IMR-90 (cell line): ENCODE measurements at regions not wholly inside any gene's neighbourhood (a gene's known extent, or its start where the extent isn't known, plus 50 kb on each side); places are given as distances from the start of the nearest gene placed in this dataset.

Experiments
- ATAC-seq: fragments of 200-7000 bp; cut with Tn5 transposase; 2 replicates; pipeline ENCODE4 v1.9.1; 2020; ENCODE audit warnings: low read depth, mild to moderate bottlenecking, moderate library complexity
- BruUV-seq: library from RNA; stranded (reverse); fragments of 400-500 nt; replicated peaks from 2 replicates; lab custom pipeline; 2021; lab: Mats Ljungman, UMichigan
- CTCF ChIA-PET: fragments of 300-600 bp; formaldehyde crosslinking; extraction: SDS; loops from one replicate; lab custom pipeline; 2021; ENCODE audit warnings: antibody characterized with exemption; lab: Yijun Ruan, JAX
- POLR2A ChIA-PET: fragments of 300-600 bp; sonication (Branson Sonifier 250); formaldehyde crosslinking; loops from one replicate; lab custom pipeline; 2022; ENCODE audit warnings: antibody characterized with exemption; ENCODE audit not compliant: unreplicated experiment; lab: Charles Lee
- DNase-seq: peaks from one replicate; pipeline ENCODE4 v3.0.0; 2013
- H2AFZ ChIP-seq: replicated peaks from 2 replicates; pipeline ENCODE3; 2013; ENCODE audit warnings: low read length, mild to moderate bottlenecking; ENCODE audit not compliant: poor library complexity
- H2AK5ac ChIP-seq: 2 replicates; pipeline ENCODE4 v1.6.1; 2013; ENCODE audit warnings: low read depth, low read length, inconsistent platforms
- H2AK9ac ChIP-seq: replicated peaks from 2 replicates; pipeline ENCODE3; 2013; ENCODE audit warnings: mild to moderate bottlenecking, low read depth, low read length, moderate library complexity; ENCODE audit not compliant: poor library complexity
- H2BK120ac ChIP-seq: 2 replicates; pipeline ENCODE4 v1.6.1; 2013; ENCODE audit warnings: low read depth, low read length, inconsistent platforms
- H2BK15ac ChIP-seq: 3 replicates; pipeline ENCODE4 v1.6.1; 2013; ENCODE audit warnings: low read depth, low read length, inconsistent platforms
- H2BK20ac ChIP-seq: 2 replicates; pipeline ENCODE4 v1.6.1; 2013; ENCODE audit warnings: low read depth, mild to moderate bottlenecking, inconsistent platforms, low read length, moderate library complexity
- H2BK5ac ChIP-seq: 2 replicates; pipeline ENCODE4 v1.6.1; 2013; ENCODE audit warnings: mild to moderate bottlenecking, low read depth, low read length, inconsistent platforms; ENCODE audit not compliant: poor library complexity, severe bottlenecking
- H3K14ac ChIP-seq: replicated peaks from 2 replicates; pipeline ENCODE4 v1.6.1; 2013; ENCODE audit warnings: low read depth, low read length, inconsistent platforms
- H3K18ac ChIP-seq: 2 replicates; pipeline ENCODE4 v1.6.1; 2013; ENCODE audit warnings: low read depth, low read length, control low read depth
- H3K23ac ChIP-seq: 2 replicates; pipeline ENCODE4 v1.6.1; 2013; ENCODE audit warnings: low read depth, low read length, inconsistent platforms
- H3K27ac ChIP-seq: 2 replicates; pipeline ENCODE4 v1.5.1; 2013; ENCODE audit warnings: mild to moderate bottlenecking, control low read depth, low read length; ENCODE audit not compliant: insufficient read depth
- H3K27me3 ChIP-seq: 2 replicates; pipeline ENCODE4 v1.6.1; 2013; ENCODE audit warnings: low read length; ENCODE audit not compliant: control insufficient read depth, insufficient read depth
- H3K36me3 ChIP-seq: 2 replicates; pipeline ENCODE4 v1.6.1; 2013; ENCODE audit warnings: low read length, mixed read lengths; ENCODE audit not compliant: control insufficient read depth, insufficient read depth
- H3K4ac ChIP-seq: 2 replicates; pipeline ENCODE4 v1.6.1; 2013; ENCODE audit warnings: low read depth, low read length, inconsistent platforms
- H3K4me1 ChIP-seq: 2 replicates; pipeline ENCODE4 v1.6.1; 2013; ENCODE audit warnings: low read length, mixed read lengths; ENCODE audit not compliant: control insufficient read depth, insufficient read depth
- H3K4me2 ChIP-seq: 2 replicates; pipeline ENCODE4 v1.6.1; 2013; ENCODE audit warnings: low read depth, mild to moderate bottlenecking, control low read depth, low read length, moderate library complexity
- H3K4me3 ChIP-seq: 2 replicates; pipeline ENCODE4 v1.5.1; 2013; ENCODE audit warnings: low read depth, mild to moderate bottlenecking, control low read depth, low read length, moderate library complexity; ENCODE audit not compliant: insufficient read depth
- H3K56ac ChIP-seq: 2 replicates; pipeline ENCODE4 v1.6.1; 2013; ENCODE audit warnings: low read length, inconsistent platforms; ENCODE audit not compliant: insufficient read depth; ENCODE audit errors: extremely low read depth
- H3K79me1 ChIP-seq, 2 experiments: 2 replicates each; pipeline ENCODE4 v1.6.1; 2013; ENCODE audit warnings: low read length in 2 of 2, inconsistent platforms in 1 of 2, low read depth in 1 of 2
- H3K9ac ChIP-seq: 2 replicates; pipeline ENCODE4 v1.6.1; 2013; ENCODE audit warnings: low read depth, low read length, control low read depth
- H3K9me1 ChIP-seq: 2 replicates; pipeline ENCODE4 v1.6.1; 2013; ENCODE audit warnings: low read length, inconsistent platforms; ENCODE audit not compliant: insufficient read depth
- H3K9me3 ChIP-seq: 2 replicates; pipeline ENCODE4 v1.6.1; 2013; ENCODE audit warnings: low read length; ENCODE audit not compliant: control insufficient read depth, insufficient read depth
- H4K20me1 ChIP-seq: 2 replicates; pipeline ENCODE4 v1.6.1; 2013; ENCODE audit warnings: low read length, inconsistent platforms; ENCODE audit not compliant: insufficient read depth
- H4K5ac ChIP-seq: 2 replicates; pipeline ENCODE4 v1.6.1; 2013; ENCODE audit warnings: mild to moderate bottlenecking, low read depth, low read length, control low read depth
- H4K8ac ChIP-seq, 2 experiments: 2 replicates each; pipeline ENCODE4 v1.6.1; 2013; ENCODE audit warnings: low read depth in 2 of 2, low read length in 2 of 2, control low read depth in 1 of 2, inconsistent platforms in 1 of 2
- H4K91ac ChIP-seq: 2 replicates; pipeline ENCODE4 v1.6.1; 2013; ENCODE audit warnings: low read depth, low read length, inconsistent platforms; ENCODE audit not compliant: insufficient read depth
- BHLHE40 ChIP-seq: fragments of 150-350 bp; IDR thresholded peaks from 2 replicates; pipeline ENCODE4 v1.6.1; 2016; ENCODE audit warnings: mild to moderate bottlenecking, low read depth, low read length
- CEBPB ChIP-seq: IDR thresholded peaks from 2 replicates; pipeline ENCODE4 v1.6.1; 2012; ENCODE audit warnings: low read depth, low read length, improper control_type of control experiment
- CHD1 ChIP-seq: IDR thresholded peaks from 2 replicates; pipeline ENCODE4 v1.6.1; 2012; ENCODE audit warnings: low read depth, low read length, improper control_type of control experiment
- CTCF ChIP-seq: conservative IDR thresholded peaks from 2 replicates; pipeline ENCODE4 v1.5.1; 2012; ENCODE audit warnings: mild to moderate bottlenecking, low read depth, low read length, improper control_type of control experiment
- ELK1 ChIP-seq: fragments of 150-350 bp; IDR thresholded peaks from 2 replicates; pipeline ENCODE4 v1.6.1; 2016; ENCODE audit warnings: low read depth, mild to moderate bottlenecking, low read length, moderate library complexity, borderline replicate concordance
- FOS ChIP-seq: fragments of 150-350 bp; IDR thresholded peaks from 2 replicates; pipeline ENCODE4 v1.6.1; 2016; ENCODE audit warnings: low read depth, low read length
- MAFK ChIP-seq: IDR thresholded peaks from 2 replicates; pipeline ENCODE4 v1.6.1; 2012; ENCODE audit warnings: low read depth, low read length, improper control_type of control experiment
- MAZ ChIP-seq: IDR thresholded peaks from 2 replicates; pipeline ENCODE4 v1.6.1; 2012; ENCODE audit warnings: low read depth, mild to moderate bottlenecking, low read length, improper control_type of control experiment, moderate library complexity, borderline replicate concordance
- MXI1 ChIP-seq: IDR thresholded peaks from 2 replicates; pipeline ENCODE4 v1.6.1; 2012; ENCODE audit warnings: low read depth, mild to moderate bottlenecking, low read length, moderate library complexity, borderline replicate concordance
- NFE2L2 ChIP-seq: fragments of 150-350 bp; IDR thresholded peaks from 2 replicates; pipeline ENCODE4 v1.6.1; 2016; ENCODE audit warnings: low read depth, mild to moderate bottlenecking, low read length
- POLR2A ChIP-seq: IDR thresholded peaks from 2 replicates; pipeline ENCODE4 v1.6.1; 2012; ENCODE audit warnings: mild to moderate bottlenecking, low read depth, low read length
- RAD21 ChIP-seq: IDR thresholded peaks from 2 replicates; pipeline ENCODE4 v1.6.1; 2012; ENCODE audit warnings: low read length, improper control_type of control experiment
- RCOR1 ChIP-seq: IDR thresholded peaks from 2 replicates; pipeline ENCODE4 v1.6.1; 2012; ENCODE audit warnings: mild to moderate bottlenecking, low read length, improper control_type of control experiment; ENCODE audit not compliant: insufficient replicate concordance
- RFX5 ChIP-seq: IDR thresholded peaks from 2 replicates; pipeline ENCODE4 v1.8.0; 2012; ENCODE audit warnings: low read depth, mild to moderate bottlenecking, low read length, moderate library complexity
- SMC3 ChIP-seq: fragments of 150-350 bp; IDR thresholded peaks from 2 replicates; pipeline ENCODE4 v1.6.1; 2016; ENCODE audit warnings: low read depth, mild to moderate bottlenecking, antibody characterized with exemption, low read length, moderate library complexity
- WGBS, 2 experiments: methylation state at CpG; one replicate each; pipeline versions ENCODE4 v1.1.5 to v1.1.7; 2013; ENCODE audit warnings: missing lambda C conversion rate in 2 of 2; ENCODE audit not compliant: insufficient read length in 1 of 2; ENCODE audit errors: extremely low coverage in 2 of 2; 5-methylcytosine and 5-hydroxymethylcytosine counted together
- dilution Hi-C: fragments of 300-500 bp; cut with HindIII; formaldehyde crosslinking; loops from one replicate; pipeline ENCODE4 v1.14.3; 2018; ENCODE audit warnings: low sequenced_read_pairs; ENCODE audit not compliant: unreplicated experiment
- in situ Hi-C: fragments of 300-500 bp; cut with MboI; formaldehyde crosslinking; loops from 3 replicates; pipeline ENCODE4 v1.14.3; 2019; ENCODE audit warnings: low sequenced_read_pairs, inconsistent platforms, mixed read lengths
- intact Hi-C: fragments of 100-400 bp; cut with micrococcal nuclease; formaldehyde crosslinking; loops from 2 replicates; pipeline ENCODE4 v1.10.0; 2022
- TF ChIP-seq, protein P1 (sequence below): fragments of 150-350 bp; IDR thresholded peaks from 2 replicates; pipeline ENCODE4 v1.6.1; 2017; ENCODE audit warnings: mild to moderate bottlenecking, antibody characterized with exemption, low read length, low read depth

- Histone ChIP-seq H3K4ac (no peak overlapping the region), H3K18ac (no peak overlapping the region), H3K9ac (no peak overlapping the region), H2AK5ac (no peak overlapping the region), H2BK120ac (no peak overlapping the region), H3K4me1 (peaks cover 26% of the 10 kb centered on the region), H4K8ac (no peak overlapping the region), H3K23ac (no peak overlapping the region), H4K5ac (no peak overlapping the region), H3K27ac (no peak overlapping the region), H3K4me2 (no peak overlapping the region), H2BK15ac (no peak overlapping the region), H3K14ac (0 out of 2 replicates have a peak overlapping the region, but pooled peaks have one; percentile 31), H3K79me1 (peaks cover 41 to 71% of the 10 kb centered on the region in 2 experiments), H2BK5ac (no peak overlapping the region), H3K36me3 (no peaks in the 10 kb centered on the region), H3K4me3 (no peak overlapping the region), H2AK9ac (no peak overlapping the region), H4K20me1 (peaks cover 27% of the 10 kb centered on the region; the same call in 1 of the 2 replicates), H3K56ac (no peak overlapping the region), H3K9me1 (peaks cover 25% of the 10 kb centered on the region), H2AFZ (no peak overlapping the region), H4K91ac (no peak overlapping the region), H3K27me3 (no peaks in the 10 kb centered on the region), H3K9me3 (no peaks in the 10 kb centered on the region), H2BK20ac (no peak overlapping the region)
- POLR2A ChIA-PET = no interaction called here
- 94% methylated on average over 4 of the region's 5 CpGs; no CpG with 5 or more reads in 1 of the 2 experiments for WGBS, 2 experiments
- dilution Hi-C loops = no loop called here
- ATAC-seq (no peak), DNase-seq (no peak)
- CTCF ChIA-PET = no interaction called here
- no TSS peak for BruUV-seq
- TF ChIP-seq FOS (no peak), MXI1 (no peak), CTCF (no peak), POLR2A (no peak), BHLHE40 (no peak), MAZ (no peak), CHD1 (no peak), CEBPB (no peak), RFX5 (no peak), RAD21 (no peak), SMC3 (no peak), MAFK (no peak), RCOR1 (no peak), ELK1 (no peak), NFE2L2 (no peak)
- TF ChIP-seq, protein P1, sequence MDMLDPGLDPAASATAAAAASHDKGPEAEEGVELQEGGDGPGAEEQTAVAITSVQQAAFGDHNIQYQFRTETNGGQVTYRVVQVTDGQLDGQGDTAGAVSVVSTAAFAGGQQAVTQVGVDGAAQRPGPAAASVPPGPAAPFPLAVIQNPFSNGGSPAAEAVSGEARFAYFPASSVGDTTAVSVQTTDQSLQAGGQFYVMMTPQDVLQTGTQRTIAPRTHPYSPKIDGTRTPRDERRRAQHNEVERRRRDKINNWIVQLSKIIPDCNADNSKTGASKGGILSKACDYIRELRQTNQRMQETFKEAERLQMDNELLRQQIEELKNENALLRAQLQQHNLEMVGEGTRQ = no peak
- in situ Hi-C loops = no loop called here
- intact Hi-C loops = no loop called here
Measured at GRCh38 chr3:159858650-159859049, 130.0 kb upstream of the IL12A start.
